ENCODE measurements at regions not wholly inside any gene's neighbourhood (a gene's known extent, or its start where the extent isn't known, plus 50 kb on each side); places are given as distances from the start of the nearest gene placed in this dataset.

GRCh38 chr9:28938981-28939380 lies 1365.7 kb upstream of the C9orf72 start:
- TF ChIP-seq CTCF (IDR thresholded peaks at IDR 0.05; ENCODE audit: low read depth, low read length): no peak
- DNase-seq (ENCODE audit: extremely low read depth, low read depth): no peak

GRCh38 chr9:28941856-28942255 lies 1368.6 kb upstream of the C9orf72 start:
- no peak for TF ChIP-seq CTCF (IDR thresholded peaks at IDR 0.05; ENCODE audit: low read depth, low read length)
- DNase-seq (ENCODE audit: extremely low read depth, low read depth): no peak

- DNase-seq (ENCODE audit: extremely low read depth, low read depth): no peak
- no peak for TF ChIP-seq CTCF (IDR thresholded peaks at IDR 0.05; ENCODE audit: low read depth, low read length)
These were observed 1369.7 kb upstream of the C9orf72 start for GRCh38 chr9:28942941-28943340.

DNA sequence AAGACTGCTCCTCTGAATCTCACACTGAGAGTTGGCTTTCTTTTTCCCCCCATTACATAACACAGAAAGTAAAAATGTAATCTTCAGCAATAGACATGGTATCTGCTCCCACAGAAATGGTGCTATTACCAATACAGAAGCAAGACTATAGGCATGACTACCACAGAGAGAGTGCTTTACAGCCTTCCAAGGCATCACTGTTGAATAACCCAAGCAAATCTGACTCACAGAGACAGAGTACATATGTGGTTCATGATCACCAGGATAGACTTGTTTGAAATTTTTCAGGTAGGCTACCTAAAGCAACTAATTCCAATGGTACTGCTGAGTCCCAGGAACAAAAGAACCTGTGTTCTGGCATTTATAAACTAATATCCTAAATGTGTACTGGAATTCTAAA lies 1373.4 kb upstream of the C9orf72 start:
- no peak for DNase-seq (ENCODE audit: extremely low read depth, low read depth)
- no peak for TF ChIP-seq CTCF (IDR thresholded peaks at IDR 0.05; ENCODE audit: low read depth, low read length)

DNA sequence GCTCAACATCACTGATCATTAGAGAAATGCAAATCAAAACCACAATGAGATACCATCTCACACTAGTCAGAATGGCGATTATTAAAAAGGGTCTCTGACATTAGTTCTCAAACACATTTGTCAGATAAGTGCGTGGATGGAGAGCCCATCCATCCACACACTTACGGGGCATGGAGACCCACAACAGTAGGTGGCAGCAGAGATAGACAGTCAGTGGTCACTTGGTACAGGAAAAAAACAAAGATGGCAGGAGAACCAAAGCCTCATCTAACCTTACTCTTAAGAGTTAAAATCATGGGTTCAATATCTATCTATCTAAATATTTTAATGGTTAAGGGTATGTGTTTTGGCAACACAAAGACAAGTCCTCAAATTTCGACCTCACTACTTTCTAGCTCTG lies 1378.7 kb upstream of the C9orf72 start:
- TF ChIP-seq CTCF (IDR thresholded peaks at IDR 0.05; ENCODE audit: low read depth, low read length): no peak
- DNase-seq (ENCODE audit: extremely low read depth, low read depth): no peak

DNA sequence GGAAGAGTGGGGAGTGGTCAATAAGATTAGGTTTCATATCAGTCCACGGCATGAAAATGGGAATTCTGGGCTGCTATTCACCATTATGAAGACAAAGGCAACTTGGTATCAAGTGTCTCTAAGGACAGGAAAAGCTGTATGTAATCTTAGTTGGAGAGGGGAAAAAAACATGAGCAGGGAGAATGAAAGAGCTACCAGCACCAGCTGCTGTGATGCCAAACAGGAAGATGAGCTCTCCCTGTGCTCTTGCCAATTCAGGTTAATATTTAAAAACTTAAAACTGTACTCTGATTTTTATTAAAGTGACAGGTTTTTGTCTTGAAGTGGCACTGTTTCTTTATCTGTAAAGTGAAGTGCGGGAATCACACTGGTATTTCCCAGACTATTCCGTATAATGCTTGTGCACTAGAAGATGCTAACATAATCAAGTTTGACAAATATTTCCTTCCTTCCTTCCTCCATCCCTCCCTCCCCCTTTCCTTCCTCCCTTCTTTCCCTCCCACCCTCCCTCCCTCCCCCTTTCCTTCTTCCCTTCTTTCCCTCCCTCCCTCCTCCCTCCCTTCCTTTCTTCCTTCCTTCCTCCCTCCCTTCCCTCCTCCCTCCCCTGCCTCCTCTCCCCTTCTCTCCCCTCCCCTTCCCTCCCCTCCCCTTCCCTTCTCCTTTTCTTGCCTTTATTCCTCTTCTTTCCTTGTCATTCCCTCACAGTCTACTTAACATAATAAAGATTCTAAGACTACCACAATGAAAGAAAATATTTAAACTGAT lies 1383.0 kb upstream of the C9orf72 start:
- DNase-seq (ENCODE audit: extremely low read depth, low read depth): no peak
- no peak for TF ChIP-seq CTCF (IDR thresholded peaks at IDR 0.05; ENCODE audit: low read depth, low read length)

GRCh38 chr9:28960602-28961001 lies 1387.3 kb upstream of the C9orf72 start:
- no peak for TF ChIP-seq CTCF (IDR thresholded peaks at IDR 0.05; ENCODE audit: low read depth, low read length)
- DNase-seq (ENCODE audit: extremely low read depth, low read depth): no peak

Data from AG09319 (cell line).